DMS79 treated with DMSO at 0.1 percent for 48 hours (cell line): ENCODE measurements at regions not wholly inside any gene's neighbourhood (a gene's known extent, or its start where the extent isn't known, plus 50 kb on each side); places are given as distances from the start of the nearest gene placed in this dataset.

Experiments
- DNase-seq: peaks from one replicate; lab custom pipeline; 2025; lab: John Stamatoyannopoulos, UW

DNA sequence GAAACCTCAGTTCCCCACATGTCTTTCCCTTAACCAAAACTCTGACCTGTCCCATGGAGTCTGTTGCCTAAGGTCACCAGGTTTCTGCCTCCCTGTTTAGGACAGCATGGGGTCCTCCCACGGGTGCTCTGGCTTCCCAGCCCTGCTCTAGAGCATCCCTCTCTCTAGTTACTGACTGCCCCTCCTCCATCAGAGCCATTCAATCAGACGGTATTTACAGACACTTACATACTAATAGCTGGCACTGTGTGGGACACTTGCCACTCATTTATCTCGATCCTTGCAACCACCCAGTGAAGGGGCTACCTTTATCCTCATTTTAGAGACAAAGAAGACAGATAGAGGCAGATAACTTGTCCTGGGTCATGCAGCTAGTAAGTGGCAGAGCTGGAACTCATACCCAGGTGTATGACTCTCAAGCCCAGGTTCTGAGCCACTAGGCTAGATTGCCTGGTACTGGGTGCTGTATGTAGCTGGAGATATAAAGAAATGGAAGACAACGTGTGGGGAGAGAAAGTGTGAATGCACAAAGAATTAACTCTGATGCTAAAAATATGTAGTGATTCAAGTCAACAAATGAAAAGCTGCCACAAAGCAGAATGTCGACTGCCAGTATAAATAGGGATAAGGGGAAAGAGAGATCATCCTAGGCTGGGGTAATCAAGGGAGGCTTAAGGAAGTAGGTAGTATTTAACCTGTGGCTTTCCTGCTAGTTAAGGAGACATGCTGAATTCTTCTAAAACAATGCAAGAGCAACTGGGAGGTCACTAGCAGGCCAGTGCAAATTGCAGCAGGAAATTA lies 52.5 kb upstream of the PDE8B start:
- DNase-seq, result no peak

DNA sequence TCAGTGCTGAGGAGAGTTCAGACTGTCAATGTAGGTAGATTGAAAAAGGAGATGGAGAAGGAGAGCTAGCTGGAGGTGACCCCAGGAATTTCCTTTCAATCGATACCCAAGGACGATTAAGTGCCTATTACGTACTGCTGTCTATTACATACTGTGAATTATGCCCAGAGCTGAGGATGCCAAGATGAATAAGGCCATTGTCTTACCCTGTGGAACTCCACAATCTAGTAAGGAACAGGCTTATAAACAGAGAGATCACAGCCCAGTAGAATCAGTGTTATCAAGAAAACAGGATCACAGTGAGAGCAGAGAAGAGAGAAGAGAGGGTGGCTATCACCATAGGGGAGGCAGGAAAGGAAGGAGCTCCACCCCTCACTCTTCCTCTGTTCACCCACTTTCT lies 54.1 kb upstream of the PDE8B start:
- DNase-seq, result no peak

DNA sequence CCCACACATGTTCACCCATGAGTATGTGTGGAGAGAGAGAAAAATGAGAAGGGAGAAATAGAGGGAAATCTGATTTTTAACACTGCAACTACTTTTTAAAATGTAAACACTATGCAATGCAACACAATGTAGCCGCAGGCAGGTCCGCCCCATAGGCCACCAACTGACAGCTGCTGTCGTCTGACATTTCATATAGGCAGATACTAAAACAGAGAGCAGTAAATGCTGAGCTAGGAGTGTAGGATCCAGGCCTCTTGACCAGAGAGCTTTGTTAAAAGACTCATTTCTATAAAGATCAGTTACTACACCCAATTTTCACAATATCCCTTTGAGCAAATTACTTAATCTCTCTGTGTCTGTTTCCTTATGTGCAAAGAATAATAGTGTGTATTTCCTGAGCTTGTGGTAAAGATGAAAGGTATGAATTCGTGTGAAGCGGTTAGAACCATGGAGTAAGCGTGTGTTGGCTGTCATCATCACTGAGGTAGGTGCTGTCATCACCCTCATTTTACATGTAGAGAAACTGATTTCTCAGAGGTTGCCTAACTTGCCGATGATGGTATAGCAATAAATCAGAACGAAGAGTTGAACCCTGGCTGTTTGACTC lies 55.2 kb upstream of the PDE8B start:
- DNase-seq, result no peak

DNA sequence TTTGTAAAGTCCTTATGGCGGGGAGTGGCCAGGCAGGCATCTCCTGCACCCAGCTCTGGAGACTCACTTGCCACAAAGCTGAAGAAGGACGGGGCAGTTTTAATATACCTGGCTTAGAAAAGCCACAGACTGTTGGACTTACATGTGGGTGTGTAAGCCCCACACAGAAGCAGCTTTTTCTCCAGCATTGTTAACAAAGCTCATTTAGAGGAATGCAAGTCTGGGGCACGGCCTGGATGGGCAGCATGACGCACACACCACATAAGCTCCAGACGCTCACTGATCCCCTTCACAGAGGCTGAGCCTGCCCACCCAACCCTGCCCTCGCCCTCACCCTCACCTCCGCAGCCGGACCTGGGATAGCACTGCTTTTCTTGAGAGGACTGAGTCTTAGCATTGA lies 58.0 kb upstream of the PDE8B start:
- no peak for DNase-seq

DNA sequence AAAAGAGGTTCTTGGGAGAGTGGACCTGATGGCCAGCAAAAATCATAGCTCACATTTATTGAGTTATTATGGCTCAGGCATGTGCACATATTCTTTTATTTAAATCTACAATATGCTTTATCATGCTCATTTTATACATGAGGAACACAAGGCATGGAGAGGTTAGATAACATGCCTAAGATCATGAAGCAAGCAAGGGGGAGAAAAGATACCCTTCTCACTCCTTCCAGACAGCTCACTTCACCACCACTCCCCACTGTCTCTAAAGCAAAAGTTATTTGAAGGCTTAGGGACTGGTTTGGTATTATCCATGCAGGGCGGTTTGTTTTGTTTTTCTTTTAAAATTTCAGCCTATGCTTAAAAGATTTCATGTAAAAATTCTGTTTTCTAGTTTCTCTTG lies 59.0 kb upstream of the PDE8B start:
- DNase-seq, result no peak

DNA sequence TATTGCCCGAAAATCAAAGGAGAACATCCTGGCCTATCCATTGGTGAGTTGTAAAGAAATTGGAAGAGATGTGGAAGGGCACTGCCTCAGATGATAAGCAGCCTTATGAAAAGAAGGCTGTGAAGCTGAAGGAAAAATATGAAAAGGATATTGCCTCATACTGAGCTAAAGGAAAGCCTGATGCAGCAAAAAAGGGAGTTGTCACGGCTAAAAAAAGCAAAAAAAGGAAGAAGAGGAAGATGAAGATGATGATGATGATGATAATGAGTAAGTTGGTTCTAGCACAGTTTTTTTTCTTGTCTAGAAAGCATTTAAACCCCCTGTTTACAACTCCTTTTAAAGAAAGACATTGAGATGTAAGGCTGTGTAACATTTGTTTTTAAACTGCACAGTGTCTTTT lies 59.8 kb upstream of the ZBED3 start:
- no peak for DNase-seq

DNA sequence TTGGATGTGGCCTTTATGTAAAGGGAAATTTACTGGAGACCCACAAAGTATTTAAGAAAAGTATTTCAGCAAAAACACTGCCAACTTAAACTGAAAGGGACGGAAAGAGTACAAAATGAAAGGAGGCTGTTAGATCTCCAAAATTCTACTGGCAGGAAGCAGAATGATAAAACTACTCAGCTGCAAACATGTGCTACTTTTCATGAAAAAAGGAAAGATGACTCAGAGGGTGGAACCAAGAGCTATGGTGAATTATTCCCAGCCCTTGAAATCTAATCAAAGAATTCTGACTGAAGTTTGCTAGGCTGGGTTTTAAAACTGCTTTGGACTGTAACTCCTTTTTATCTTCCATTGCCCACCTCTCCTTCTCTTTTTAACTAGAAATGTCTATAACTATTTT lies 58.6 kb upstream of the ZBED3 start:
- no peak for DNase-seq

DNA sequence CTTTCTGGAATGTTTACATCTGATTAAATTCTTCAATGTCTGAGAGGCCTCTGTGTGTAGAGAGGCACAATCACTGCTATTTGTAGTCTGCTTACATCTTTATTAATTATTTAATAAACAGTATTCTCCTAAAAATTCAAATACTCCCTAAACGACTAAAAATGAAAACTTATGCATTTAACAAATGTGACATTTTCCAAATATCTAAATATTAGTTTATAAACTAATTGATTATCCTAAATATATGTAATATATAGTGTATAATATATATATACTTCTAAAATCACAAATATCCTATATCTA lies 57.7 kb upstream of the ZBED3 start:
- no peak for DNase-seq

DNA sequence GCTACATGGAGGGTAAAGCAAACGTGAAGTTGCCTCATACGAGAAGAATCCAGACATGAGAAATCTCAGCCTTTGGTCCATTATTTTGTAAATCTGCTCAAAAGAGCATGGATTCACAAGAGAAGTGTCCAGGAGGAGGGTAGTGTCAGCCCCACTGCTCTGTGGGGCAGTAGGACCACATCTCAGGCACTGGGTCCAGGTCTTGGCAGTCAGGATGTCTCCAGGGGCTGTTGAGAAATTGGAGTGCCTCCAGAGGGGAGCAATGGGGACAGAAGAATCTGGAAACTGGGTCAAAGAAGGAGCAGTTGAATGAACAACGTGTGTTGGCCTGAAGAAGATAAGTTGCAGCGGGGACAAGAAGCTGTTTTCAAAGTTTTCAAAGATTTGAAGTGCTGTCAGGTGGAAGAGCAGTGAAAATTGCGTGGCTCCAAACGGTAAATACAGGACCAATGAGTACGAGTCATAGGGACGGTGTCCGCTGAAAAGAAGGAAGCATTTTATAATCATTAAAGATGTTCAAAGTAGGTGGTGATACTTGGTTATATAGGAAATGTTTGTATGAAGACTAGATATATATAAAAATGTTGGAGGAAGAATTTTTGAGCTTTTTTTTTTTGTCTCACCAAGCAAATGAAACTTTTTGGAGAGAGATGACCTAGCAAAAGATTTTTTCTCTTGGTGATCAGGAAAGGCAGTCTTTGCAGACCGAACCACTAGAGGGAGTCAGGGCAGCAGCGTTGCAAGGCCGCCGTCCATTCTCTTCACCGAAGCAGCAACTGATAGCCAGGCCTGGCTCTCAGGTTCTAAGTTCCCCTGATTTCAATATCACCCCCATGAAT lies 57.1 kb upstream of the ZBED3 start:
- no peak for DNase-seq

DNA sequence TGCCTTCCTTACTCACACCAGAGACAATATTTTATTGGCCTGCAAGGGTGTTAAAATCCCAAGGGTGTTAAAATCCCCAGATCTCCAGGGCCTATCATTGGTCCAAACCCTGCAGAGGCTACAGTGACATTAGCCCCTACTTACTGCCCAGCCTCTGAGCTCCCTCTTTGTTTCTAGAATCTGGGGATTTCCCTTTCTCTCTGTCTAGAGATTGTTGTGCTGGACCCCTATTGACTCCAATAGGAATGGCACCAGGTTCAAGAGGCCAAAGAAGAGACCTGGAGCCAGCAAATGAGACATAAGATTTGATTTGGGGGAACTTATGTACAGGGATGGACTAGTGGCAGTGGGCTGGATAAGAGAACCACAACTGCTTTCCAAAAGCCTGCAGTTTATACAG lies 53.3 kb upstream of the ZBED3 start:
- DNase-seq, result no peak

DNA sequence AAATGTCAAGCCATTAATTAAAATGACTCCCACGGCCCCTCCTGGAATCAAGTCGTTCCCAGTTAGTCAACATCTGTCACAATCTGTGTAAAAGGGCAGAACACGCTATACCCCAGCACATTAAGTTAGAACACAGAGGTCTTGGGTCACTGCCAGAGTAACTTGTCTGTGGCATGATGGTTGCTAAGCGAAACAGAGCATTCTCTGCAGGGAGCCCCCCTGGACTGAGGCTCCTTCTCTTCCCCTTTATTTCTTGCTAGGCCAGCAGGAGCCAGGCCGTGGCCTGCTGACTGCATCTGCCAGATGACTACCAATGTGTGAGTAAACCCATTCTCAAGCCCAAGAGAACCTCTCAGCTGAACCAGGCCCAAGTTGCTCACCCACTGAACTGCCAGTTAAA lies 51.9 kb upstream of the ZBED3 start:
- peak; percentile 12 for DNase-seq
